Neural cell (in vitro differentiated cells): ENCODE measurements at regions not wholly inside any gene's neighbourhood (a gene's known extent, or its start where the extent isn't known, plus 50 kb on each side); places are given as distances from the start of the nearest gene placed in this dataset.

Experiments
- H2AFZ ChIP-seq: fragments of 200-600, 300-800 bp; sonication (generic), shearing (Covaris generic); 2 replicates; pipeline ENCODE4 v1.6.0; 2014; ENCODE audit warnings: low read depth, mild to moderate bottlenecking, antibody characterized with exemption, low read length, moderate library complexity
- H3F3A ChIP-seq: fragments of 200-600 bp; shearing (Covaris generic); 2 replicates; pipeline ENCODE4 v1.6.1; 2016; ENCODE audit warnings: mild to moderate bottlenecking, moderate library complexity, mixed read lengths, antibody characterized with exemption, low read length; ENCODE audit not compliant: insufficient read depth, poor library complexity, severe bottlenecking
- H3K27ac ChIP-seq: fragments of 200-600, 300-800 bp; sonication (generic), shearing (Covaris generic); 2 replicates; pipeline ENCODE4 v1.5.1; 2014; ENCODE audit warnings: mild to moderate bottlenecking, low read length, moderate library complexity
- H3K27me3 ChIP-seq: fragments of 300-800, 200-600 bp; sonication (generic), shearing (Covaris generic); 2 replicates; pipeline ENCODE4 v1.6.0; 2014; ENCODE audit warnings: mild to moderate bottlenecking, low read depth, low read length, moderate library complexity; ENCODE audit not compliant: insufficient read depth
- H3K36me3 ChIP-seq: fragments of 300-800, 200-600 bp; sonication (generic), shearing (Covaris generic); 2 replicates; pipeline ENCODE4 v1.5.1; 2014; ENCODE audit warnings: mild to moderate bottlenecking, antibody characterized with exemption, low read length, moderate library complexity; ENCODE audit not compliant: insufficient read depth
- H3K4me2 ChIP-seq: fragments of 300-800, 200-600 bp; sonication (generic), shearing (Covaris generic); 2 replicates; pipeline ENCODE4 v1.6.0; 2014; ENCODE audit warnings: mild to moderate bottlenecking, low read length
- H3K4me3 ChIP-seq: fragments of 300-800, 200-600 bp; sonication (generic), shearing (Covaris generic); 2 replicates; pipeline ENCODE4 v1.5.1; 2014; ENCODE audit warnings: mild to moderate bottlenecking, low read length, moderate library complexity
- H3K79me2 ChIP-seq: fragments of 200-600 bp; shearing (Covaris generic); replicated peaks from 2 replicates; pipeline ENCODE4 v1.6.0; 2014; ENCODE audit warnings: mild to moderate bottlenecking, low read length, moderate library complexity; ENCODE audit not compliant: insufficient read depth
- H3K9ac ChIP-seq: fragments of 300-800, 200-600 bp; sonication (generic), shearing (Covaris generic); 2 replicates; pipeline ENCODE4 v1.6.1; 2016; ENCODE audit warnings: mild to moderate bottlenecking, low read length, mixed read lengths
- H3K9me2 ChIP-seq: fragments of 200-600 bp; shearing (Covaris generic); 2 replicates; pipeline ENCODE4 v1.6.1; 2016; ENCODE audit warnings: mild to moderate bottlenecking, low read length, mixed read lengths; ENCODE audit not compliant: insufficient read depth
- H3K9me3 ChIP-seq: fragments of 200-600, 300-800 bp; sonication (generic), shearing (Covaris generic); 2 replicates; pipeline ENCODE4 v1.6.1; 2016; ENCODE audit warnings: mild to moderate bottlenecking, mixed run types, low read length, moderate library complexity, mixed read lengths
- H4K20me1 ChIP-seq: fragments of 200-600 bp; shearing (Covaris generic); 2 replicates; pipeline ENCODE4 v1.6.1; 2016; ENCODE audit warnings: mild to moderate bottlenecking, mixed run types; ENCODE audit not compliant: insufficient read depth
- CTCF ChIP-seq: fragments of 450-650 bp; IDR thresholded peaks from 2 replicates; pipeline ENCODE4 v1.5.1; 2014; ENCODE audit warnings: antibody characterized with exemption, mild to moderate bottlenecking, moderate library complexity; ENCODE audit not compliant: poor library complexity, severe bottlenecking
- EP300 ChIP-seq: fragments of 450-650 bp; conservative IDR thresholded peaks from 2 replicates; pipeline ENCODE4 v1.6.1; 2014; ENCODE audit warnings: antibody characterized with exemption, mild to moderate bottlenecking, moderate library complexity; ENCODE audit not compliant: poor library complexity, severe bottlenecking
- EZH2 ChIP-seq: fragments of 200-600, 300-800 bp; shearing (Covaris generic), sonication (generic); IDR thresholded peaks from 2 replicates; pipeline ENCODE4 v1.6.1; 2014; ENCODE audit warnings: antibody characterized with exemption, low read length, borderline replicate concordance, mild to moderate bottlenecking; ENCODE audit not compliant: insufficient read depth, poor library complexity, severe bottlenecking
- MXI1 ChIP-seq: fragments of 450-650 bp; conservative IDR thresholded peaks from 2 replicates; pipeline ENCODE4 v1.6.1; 2014; ENCODE audit warnings: antibody characterized with exemption, mild to moderate bottlenecking; ENCODE audit not compliant: poor library complexity, severe bottlenecking
- POLR2AphosphoS5 ChIP-seq: IDR thresholded peaks from 2 replicates; pipeline ENCODE4 v1.6.1; 2012
- RAD21 ChIP-seq: fragments of 450-650 bp; conservative IDR thresholded peaks from 2 replicates; pipeline ENCODE4 v1.6.1; 2014; ENCODE audit warnings: antibody characterized with exemption, mild to moderate bottlenecking, moderate library complexity
- REST ChIP-seq: IDR thresholded peaks from 2 replicates; pipeline ENCODE4 v1.6.1; 2012; ENCODE audit warnings: borderline replicate concordance
- SMC3 ChIP-seq: fragments of 450-650 bp; conservative IDR thresholded peaks from 2 replicates; pipeline ENCODE4 v1.6.1; 2014; ENCODE audit warnings: antibody characterized with exemption, mild to moderate bottlenecking, moderate library complexity; ENCODE audit not compliant: poor library complexity
- TAF1 ChIP-seq: IDR thresholded peaks from 2 replicates; pipeline ENCODE4 v1.6.1; 2012; ENCODE audit warnings: low read depth

- H3K79me2 ChIP-seq, result no peaks in the 10 kb centered on the region
- H3K9me2 ChIP-seq, result no peaks in the 10 kb centered on the region
- no peaks in the 10 kb centered on the region for H3F3A ChIP-seq
- no peaks in the 10 kb centered on the region for H4K20me1 ChIP-seq
- H3K9ac ChIP-seq, result no peak overlapping the region
- H3K36me3 ChIP-seq, result no peaks in the 10 kb centered on the region
- H3K4me3 ChIP-seq, result no peak overlapping the region
- H3K27me3 ChIP-seq, result no peaks in the 10 kb centered on the region
- no peak overlapping the region for H2AFZ ChIP-seq
- TF ChIP-seq TAF1, result no peak
- TF ChIP-seq SMC3, result no peak
- TF ChIP-seq EZH2, result no peak
- TF ChIP-seq REST, result no peak
- no peak for TF ChIP-seq CTCF
- TF ChIP-seq MXI1, result no peak
- TF ChIP-seq RAD21, result no peak
- TF ChIP-seq POLR2AphosphoS5, result no peak
- no peak for TF ChIP-seq EP300
- H3K4me2 ChIP-seq, result no peak overlapping the region
- H3K9me3 ChIP-seq, result peaks cover under 1% of the 10 kb centered on the region
- H3K27ac ChIP-seq, result no peak overlapping the region
Observed at GRCh38 chr2:120660771-120661459, 74.8 kb upstream of the GLI2 start.

- no peaks in the 10 kb centered on the region for H3K27me3 ChIP-seq
- H3K36me3 ChIP-seq, result no peaks in the 10 kb centered on the region
- no peak overlapping the region for H2AFZ ChIP-seq
- no peak overlapping the region for H3K4me2 ChIP-seq
- no peaks in the 10 kb centered on the region for H4K20me1 ChIP-seq
- H3K27ac ChIP-seq, result no peak overlapping the region
- no peak overlapping the region for H3K4me3 ChIP-seq
- no peaks in the 10 kb centered on the region for H3F3A ChIP-seq
- peaks cover 7% of the 10 kb centered on the region for H3K9me3 ChIP-seq
- no peaks in the 10 kb centered on the region for H3K79me2 ChIP-seq
- TF ChIP-seq REST, result no peak
- no peak for TF ChIP-seq POLR2AphosphoS5
- no peak for TF ChIP-seq EP300
- no peak for TF ChIP-seq CTCF
- no peaks in the 10 kb centered on the region for H3K9me2 ChIP-seq
- H3K9ac ChIP-seq, result no peak overlapping the region
Observed at GRCh38 chr2:120661551-120661950, 74.1 kb upstream of the GLI2 start.
